Hepatocyte (in vitro differentiated cells): ENCODE measurements at regions not wholly inside any gene's neighbourhood (a gene's known extent, or its start where the extent isn't known, plus 50 kb on each side); places are given as distances from the start of the nearest gene placed in this dataset.
A peak's percentile ranks its signal among the peaks of the same experiment; 100 is the strongest.
"Not testable (repeated sequence)": the region's sequence is repeated elsewhere in the genome, so short reads cannot be mapped to it uniquely, and the experiment has no call there.

ENCODE experiments used
- DNase-seq: peaks from one replicate; pipeline ENCODE4 v3.0.0-alpha.2; 2016; ENCODE audit warnings: low spot score
- H2AFZ ChIP-seq: fragments of 200-600 bp; sonication (generic); 2 replicates; pipeline ENCODE4 v1.6.0; 2016; ENCODE audit warnings: antibody characterized with exemption, mild to moderate bottlenecking
- H3K27ac ChIP-seq: fragments of 200-600 bp; sonication (generic); 2 replicates; pipeline ENCODE4 v1.5.1; 2016; ENCODE audit warnings: mild to moderate bottlenecking
- H3K27me3 ChIP-seq: fragments of 200-600 bp; sonication (generic); 2 replicates; pipeline ENCODE4 v1.6.1; 2016
- H3K36me3 ChIP-seq: fragments of 200-600 bp; sonication (generic); replicated peaks from 2 replicates; pipeline ENCODE4 v1.5.1; 2016; ENCODE audit warnings: low read depth; ENCODE audit not compliant: insufficient read depth
- H3K4me1 ChIP-seq: fragments of 200-600 bp; sonication (generic); 2 replicates; pipeline ENCODE4 v1.5.1; 2016; ENCODE audit warnings: mild to moderate bottlenecking, moderate library complexity; ENCODE audit not compliant: insufficient read depth
- H3K4me2 ChIP-seq: fragments of 200-600 bp; sonication (generic); 2 replicates; pipeline ENCODE4 v1.6.0; 2016
- H3K4me3 ChIP-seq: fragments of 200-600 bp; sonication (generic); 2 replicates; pipeline ENCODE4 v1.5.1; 2016; ENCODE audit warnings: mild to moderate bottlenecking
- H3K79me2 ChIP-seq: fragments of 200-600 bp; sonication (generic); 2 replicates; pipeline ENCODE4 v1.6.0; 2017; ENCODE audit warnings: mild to moderate bottlenecking
- H3K9me2 ChIP-seq: fragments of 200-600 bp; sonication (generic); replicated peaks from 2 replicates; pipeline ENCODE4 v1.6.0; 2017; ENCODE audit warnings: mild to moderate bottlenecking; ENCODE audit not compliant: insufficient read depth
- H3K9me3 ChIP-seq: fragments of 200-600 bp; sonication (generic); 2 replicates; pipeline ENCODE4 v1.5.1; 2016; ENCODE audit warnings: low read depth, mild to moderate bottlenecking
- H4K20me1 ChIP-seq: fragments of 200-600 bp; sonication (generic); 2 replicates; pipeline ENCODE4 v1.6.0; 2016; ENCODE audit warnings: mild to moderate bottlenecking; ENCODE audit not compliant: insufficient read depth, poor library complexity, severe bottlenecking
- WGBS: methylation state at CpG from one replicate; pipeline ENCODE4 v1.1.6; 2016; ENCODE audit warnings: low lambda C conversion rate; ENCODE audit errors: missing lambda C conversion rate; 5-methylcytosine and 5-hydroxymethylcytosine counted together

DNA sequence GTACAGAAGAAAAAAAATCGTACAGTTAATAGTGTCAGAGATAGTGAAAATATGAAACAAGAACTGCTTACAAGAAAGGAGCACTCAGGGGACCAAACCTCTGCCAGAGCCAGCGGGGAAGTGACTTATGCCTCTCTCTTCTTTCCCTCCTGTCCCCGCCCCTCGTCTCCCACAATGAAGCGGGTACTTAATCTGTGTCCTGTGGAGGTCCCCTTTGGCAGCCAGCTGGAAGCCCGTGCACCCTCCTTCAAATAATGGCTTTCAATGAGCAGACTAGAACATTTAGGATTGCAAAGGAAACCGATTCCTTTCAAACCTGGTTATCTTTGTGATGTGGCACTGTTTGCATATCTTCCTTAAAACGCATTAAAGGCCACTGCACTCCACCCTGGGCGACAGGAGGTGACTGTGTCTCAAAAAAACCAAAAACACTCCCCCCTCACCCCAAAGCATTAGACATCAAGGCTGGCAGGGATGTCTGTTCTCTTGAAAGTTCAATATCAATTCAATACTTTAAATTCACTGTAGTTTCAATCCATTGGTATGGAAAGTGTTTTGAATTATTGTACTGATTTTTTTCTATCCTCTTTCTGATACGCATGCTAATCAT lies 51.7 kb downstream of the PPIAL4C start:
- H4K20me1 ChIP-seq, H3K36me3 ChIP-seq, H3K27me3 ChIP-seq, H3K4me1 ChIP-seq, H3K9me3 ChIP-seq, H3K4me3 ChIP-seq, H2AFZ ChIP-seq, DNase-seq, H3K9me2 ChIP-seq, H3K79me2 ChIP-seq: not testable (repeated sequence)
- WGBS: 49% methylated on average over 10 of the region's 10 CpGs
- Histone ChIP-seq H3K4me2 (peak overlapping the region; percentile 74), H3K27ac (peak overlapping the region; percentile 98)

DNA sequence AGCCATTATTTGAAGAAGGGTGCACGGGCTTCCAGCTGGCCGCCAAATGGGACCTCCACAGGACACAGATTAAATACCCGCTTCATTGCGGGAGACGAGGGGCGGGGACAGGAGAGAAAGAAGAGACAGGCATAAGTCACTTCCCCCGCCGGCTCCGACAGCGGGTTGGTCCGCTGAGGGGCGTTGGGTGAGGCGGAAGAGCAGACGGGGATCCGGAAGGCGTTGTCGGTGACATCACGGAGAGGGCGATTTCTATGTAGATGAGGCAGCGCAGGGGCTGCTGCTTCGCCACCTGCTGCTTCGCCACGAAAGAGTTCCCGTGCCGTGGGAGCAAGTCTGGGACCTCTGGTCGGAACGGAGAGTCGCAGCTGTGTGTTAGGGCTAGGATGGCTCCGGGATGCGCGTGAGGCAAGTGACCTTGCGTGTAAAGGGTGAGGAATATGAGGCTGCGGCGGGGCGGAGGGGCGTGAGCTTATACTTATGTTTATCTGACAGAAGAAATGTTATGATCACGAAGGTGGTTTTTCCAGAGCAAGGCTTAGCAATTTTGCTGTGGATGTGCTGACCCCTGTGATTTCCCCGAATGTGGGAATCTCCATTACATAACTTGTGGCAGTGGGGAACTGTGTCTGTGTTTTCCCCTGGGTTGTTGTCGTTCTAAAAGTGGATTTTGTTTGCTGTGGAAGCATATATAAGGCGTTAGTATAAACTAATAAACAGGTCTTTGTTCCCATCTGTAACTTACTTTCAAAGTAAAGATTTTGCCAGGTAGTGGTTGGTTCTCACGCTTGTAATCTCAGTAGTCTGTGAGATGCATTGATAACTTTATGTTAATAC lies 52.9 kb downstream of the PPIAL4C start:
- Histone ChIP-seq H3K4me2 (peak overlapping the region; percentile 74), H2AFZ (peak overlapping the region; percentile 78), H3K27ac (peak overlapping the region; percentile 98), H3K4me3 (peak overlapping the region; percentile 61)
- H3K9me3 ChIP-seq, H3K4me1 ChIP-seq, H3K36me3 ChIP-seq, H3K27me3 ChIP-seq, H4K20me1 ChIP-seq, H3K79me2 ChIP-seq, H3K9me2 ChIP-seq: not testable (repeated sequence)
- DNase-seq: peak; percentile 90
- WGBS: 2% methylated on average over 41 of the region's 41 CpGs

GRCh38 chr1:149638481-149638880 lies 54.8 kb downstream of the PPIAL4C start:
- H3K4me1 ChIP-seq, H3K9me2 ChIP-seq, H4K20me1 ChIP-seq, H3K27ac ChIP-seq, H3K27me3 ChIP-seq, DNase-seq, H2AFZ ChIP-seq, H3K4me3 ChIP-seq, H3K4me2 ChIP-seq, H3K9me3 ChIP-seq, H3K79me2 ChIP-seq, H3K36me3 ChIP-seq: not testable (repeated sequence)
- 96% methylated on average over 8 of the region's 8 CpGs for WGBS

GRCh38 chr1:149638901-149639658 lies 55.4 kb downstream of the PPIAL4C start:
- DNase-seq, H3K27ac ChIP-seq: not testable (repeated sequence)
- 96% methylated on average over 29 of the region's 31 CpGs for WGBS

DNA sequence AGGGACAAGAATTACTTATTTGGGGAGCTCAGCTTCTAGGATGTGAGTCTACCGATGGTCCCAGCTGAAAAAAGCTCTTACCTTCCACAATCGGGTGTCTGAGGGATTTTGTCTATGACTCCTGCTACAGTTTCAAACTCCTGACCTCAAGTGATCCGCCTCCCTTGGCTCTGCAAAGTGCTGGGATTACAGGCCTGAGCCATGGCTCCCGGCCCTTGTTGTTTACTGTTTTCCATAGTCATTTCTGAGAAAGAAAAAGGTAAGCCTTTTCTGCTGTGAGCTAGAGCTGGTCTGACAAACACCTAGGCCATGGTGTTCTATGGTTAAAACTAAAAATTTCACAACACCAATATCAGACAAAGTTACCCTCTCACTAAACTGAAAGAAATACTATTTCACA lies 57.5 kb downstream of the PPIAL4C start:
- not testable (repeated sequence) for H3K9me2 ChIP-seq, H3K27me3 ChIP-seq, H3K79me2 ChIP-seq, H3K4me2 ChIP-seq, DNase-seq, H3K36me3 ChIP-seq, H3K4me1 ChIP-seq, H3K9me3 ChIP-seq, H3K27ac ChIP-seq, H3K4me3 ChIP-seq, H2AFZ ChIP-seq, H4K20me1 ChIP-seq
- 67% methylated on average over 4 of the region's 4 CpGs for WGBS

More at GRCh38 chr1:149638901-149639658, 55.4 kb downstream of the PPIAL4C start:
- H2AFZ ChIP-seq, H4K20me1 ChIP-seq, H3K4me2 ChIP-seq, H3K27me3 ChIP-seq, H3K9me2 ChIP-seq, H3K36me3 ChIP-seq, H3K4me1 ChIP-seq, H3K9me3 ChIP-seq, H3K79me2 ChIP-seq, H3K4me3 ChIP-seq: not testable (repeated sequence)

DNA sequence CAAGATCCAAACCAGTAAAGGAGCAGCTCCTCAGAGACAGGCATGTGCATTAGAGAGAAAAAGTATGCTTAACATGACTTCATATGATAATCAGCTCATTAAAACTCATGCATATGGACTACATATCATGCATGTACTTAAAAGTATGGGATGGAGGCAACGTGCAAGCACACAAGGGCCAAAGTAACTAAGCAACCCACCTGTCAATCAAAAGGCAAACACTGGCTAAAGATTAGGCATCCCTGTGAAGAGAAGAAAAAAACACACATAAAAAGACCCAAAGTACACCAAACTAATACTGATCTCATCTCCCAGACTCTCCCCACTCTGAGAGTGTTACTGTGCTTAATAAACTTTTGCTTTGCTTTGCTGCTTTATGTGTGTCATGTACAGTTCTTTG lies 61.2 kb downstream of the PPIAL4C start:
- not testable (repeated sequence) for H3K27ac ChIP-seq, H3K79me2 ChIP-seq, H3K27me3 ChIP-seq, H3K4me3 ChIP-seq, H3K36me3 ChIP-seq, H2AFZ ChIP-seq, H3K4me1 ChIP-seq, H4K20me1 ChIP-seq, H3K4me2 ChIP-seq, DNase-seq, H3K9me3 ChIP-seq, H3K9me2 ChIP-seq
- 29% methylated on average over 1 of the region's 1 CpG for WGBS

DNA sequence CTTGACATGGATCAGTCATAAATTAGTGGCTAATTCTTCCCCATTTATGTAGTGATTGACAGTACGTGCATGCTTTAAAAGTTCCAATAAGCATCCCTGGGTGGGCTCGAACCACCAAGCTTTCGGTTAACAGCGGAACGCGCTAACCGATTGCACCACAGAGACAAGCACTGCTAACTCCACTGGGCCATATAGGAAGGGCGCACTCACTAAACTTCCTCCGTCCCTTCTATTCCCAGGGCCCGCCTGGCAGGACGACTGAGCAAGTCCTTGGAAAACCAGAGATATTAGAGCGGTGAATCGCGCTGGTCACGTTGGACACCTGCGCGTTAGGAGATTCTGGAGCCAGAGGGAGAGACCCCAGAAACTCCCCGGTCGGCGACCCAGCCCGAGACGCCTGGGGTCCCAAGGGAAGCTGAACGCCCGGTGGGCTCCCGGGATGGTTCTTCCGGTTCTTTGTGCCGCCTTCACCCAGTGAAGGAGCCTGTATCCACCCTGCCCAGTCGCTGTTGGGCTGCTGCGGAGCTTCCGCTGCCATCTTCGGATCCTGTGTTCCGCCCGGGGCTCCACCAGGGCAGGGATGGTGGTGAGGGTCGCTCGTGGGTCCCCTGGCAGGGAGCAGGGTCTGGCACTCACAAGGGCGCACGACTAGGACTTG lies 62.8 kb downstream of the PPIAL4C start:
- H3K4me3 ChIP-seq: peak overlapping the region; percentile 55
- 8% methylated on average over 24 of the region's 37 CpGs for WGBS
- peak overlapping the region; percentile 81 for H2AFZ ChIP-seq
- not testable (repeated sequence) for H3K36me3 ChIP-seq, H3K79me2 ChIP-seq, H3K9me2 ChIP-seq, DNase-seq, H3K4me1 ChIP-seq, H4K20me1 ChIP-seq, H3K27me3 ChIP-seq, H3K9me3 ChIP-seq
- peak overlapping the region; percentile 83 for H3K4me2 ChIP-seq
- H3K27ac ChIP-seq: peak overlapping the region; percentile 71

DNA sequence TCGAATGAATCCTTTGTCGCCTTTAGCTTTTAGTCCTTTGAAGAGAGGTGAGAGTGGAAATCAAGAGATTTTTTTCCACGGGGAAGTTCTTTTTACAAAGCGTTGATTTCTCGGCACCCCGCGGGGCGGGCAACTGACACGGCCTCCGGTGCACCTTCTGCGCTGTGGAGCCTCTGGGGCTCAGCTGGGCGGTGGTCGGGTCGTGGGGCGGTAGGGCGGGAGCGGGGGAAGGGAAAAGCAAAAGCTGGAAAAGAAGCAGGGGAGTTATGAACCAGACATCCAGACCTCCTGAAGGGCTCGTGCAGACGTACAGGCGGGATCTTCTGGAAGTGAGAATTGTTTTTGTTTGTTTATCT lies 63.3 kb downstream of the PPIAL4C start:
- H3K9me2 ChIP-seq, H3K79me2 ChIP-seq, H4K20me1 ChIP-seq, H3K36me3 ChIP-seq, DNase-seq, H3K9me3 ChIP-seq, H3K27me3 ChIP-seq, H3K4me1 ChIP-seq: not testable (repeated sequence)
- 26% methylated on average over 14 of the region's 20 CpGs for WGBS
- peak overlapping the region; percentile 55 for H3K4me3 ChIP-seq
- peak overlapping the region; percentile 71 for H3K27ac ChIP-seq
- H2AFZ ChIP-seq: peak overlapping the region; percentile 81
- peak overlapping the region; percentile 83 for H3K4me2 ChIP-seq
